Prostate gland (tissue), 2 donors: ENCODE measurements at regions not wholly inside any gene's neighbourhood (a gene's known extent, or its start where the extent isn't known, plus 50 kb on each side); places are given as distances from the start of the nearest gene placed in this dataset.

Source experiments
- DNase-seq: peaks from one replicate; pipeline ENCODE4 v3.0.0-alpha.2; 2019; ENCODE audit warnings: low spot score
- H3K27ac ChIP-seq, 2 donors: fragments of 200-600 bp; sonication (generic); 2 replicates each; pipeline ENCODE4 v1.5.1; 2017 to 2019
- H3K27me3 ChIP-seq: fragments of 200-600 bp; sonication (generic); replicated peaks from 2 replicates; pipeline ENCODE4 v1.5.1; 2019; ENCODE audit not compliant: insufficient read depth
- H3K36me3 ChIP-seq, 2 donors: fragments of 200-600 bp; sonication (generic); 1 replicate in 1 of 2; 2 replicates in 1 of 2; pipeline versions ENCODE4 v1.5.1 to v1.8.1; 2017 to 2019
- H3K4me1 ChIP-seq: fragments of 200-600 bp; sonication (generic); replicated peaks from 2 replicates; pipeline ENCODE4 v1.5.1; 2019
- H3K4me3 ChIP-seq, 2 donors: fragments of 200-600 bp; sonication (generic); 2 replicates each; pipeline ENCODE4 v1.5.1; 2017 to 2019
- H3K9me3 ChIP-seq: fragments of 200-600 bp; sonication (generic); 2 replicates; pipeline ENCODE4 v1.5.1; 2017
- CTCF ChIP-seq, 4 experiments: fragments of 200-600 bp in 2 of 4; fragments of 450-650 bp in 2 of 4; sonication (generic) in 2 of 4; IDR thresholded peaks; 1 replicate in 3 of 4; 2 replicates in 1 of 4; pipeline ENCODE4 v1.5.1; 2016 to 2019; ENCODE audit warnings: antibody characterized with exemption in 4 of 4, mild to moderate bottlenecking in 2 of 4, moderate library complexity in 2 of 4
- POLR2A ChIP-seq: fragments of 450-650 bp; IDR thresholded peaks from one replicate; pipeline ENCODE4 v1.6.1; 2016; ENCODE audit warnings: antibody characterized with exemption, mild to moderate bottlenecking
- POLR2AphosphoS5 ChIP-seq: sonication (generic); formaldehyde crosslinking; IDR thresholded peaks from one replicate; pipeline ENCODE4 v1.6.1; 2017; ENCODE audit warnings: antibody characterized with exemption
- WGBS: methylation state at CpG from one replicate; pipeline ENCODE4 v1.1.5; 2018; 5-methylcytosine and 5-hydroxymethylcytosine counted together
- intact Hi-C: fragments of 100-400 bp; cut with DNase I; formaldehyde crosslinking; loops from one replicate; pipeline ENCODE4 v1.14.2; 2022

- no peak for DNase-seq
- Histone ChIP-seq H3K4me3 (no peak overlapping the region), H3K36me3 (no peaks in the 10 kb centered on the region), H3K27me3 (no peaks in the 10 kb centered on the region), H3K4me1 (no peaks in the 10 kb centered on the region), H3K27ac (no peak overlapping the region), H3K9me3 (no peaks in the 10 kb centered on the region)
- intact Hi-C loops = no loop called here
- TF ChIP-seq CTCF (IDR thresholded peaks at IDR 0.05) = no peak
- no peak for TF ChIP-seq POLR2A
- TF ChIP-seq POLR2AphosphoS5 = no peak
- WGBS = 64% methylated on average over 4 of the region's 4 CpGs
These were observed 350.7 kb upstream of the MBL2 start for GRCh38 chr10:53123311-53123710.

GRCh38 chr10:53122281-53122680, 349.7 kb upstream of the MBL2 start:
- no peaks in the 10 kb centered on the region for H3K9me3 ChIP-seq
- H3K27ac ChIP-seq = no peak overlapping the region
- 49% methylated on average over 4 of the region's 4 CpGs for WGBS
- H3K4me1 ChIP-seq = no peaks in the 10 kb centered on the region
- no peak for TF ChIP-seq POLR2A
- TF ChIP-seq CTCF (IDR thresholded peaks at IDR 0.05) = no peak
- no peak for TF ChIP-seq POLR2AphosphoS5
- H3K4me3 ChIP-seq = no peak overlapping the region
- DNase-seq = no peak
- no peaks in the 10 kb centered on the region for H3K27me3 ChIP-seq
- intact Hi-C loops = no loop called here
- no peaks in the 10 kb centered on the region for H3K36me3 ChIP-seq

GRCh38 chr10:53115660-53116059, 343.1 kb upstream of the MBL2 start:
- no peaks in the 10 kb centered on the region for H3K9me3 ChIP-seq
- 53% methylated on average over 2 of the region's 2 CpGs for WGBS

GRCh38 chr10:53111529-53111928, 338.9 kb upstream of the MBL2 start:
- no peak for TF ChIP-seq CTCF (IDR thresholded peaks at IDR 0.05)
- no peak for TF ChIP-seq POLR2A
- no peak for TF ChIP-seq POLR2AphosphoS5

More at GRCh38 chr10:53115660-53116059, 343.1 kb upstream of the MBL2 start:
- Histone ChIP-seq H3K27ac (no peak overlapping the region), H3K36me3 (no peaks in the 10 kb centered on the region), H3K4me1 (no peaks in the 10 kb centered on the region), H3K4me3 (no peak overlapping the region), H3K27me3 (no peaks in the 10 kb centered on the region)
- intact Hi-C loops = no loop called here
- no peak for DNase-seq
- TF ChIP-seq CTCF (IDR thresholded peaks at IDR 0.05) (no peak), POLR2A (no peak), POLR2AphosphoS5 (no peak)

GRCh38 chr10:53109320-53109719, 336.7 kb upstream of the MBL2 start:
- H3K27ac ChIP-seq = no peak overlapping the region
- H3K4me1 ChIP-seq = no peaks in the 10 kb centered on the region
- DNase-seq = no peak
- H3K9me3 ChIP-seq = no peaks in the 10 kb centered on the region
- H3K27me3 ChIP-seq = no peaks in the 10 kb centered on the region
- WGBS = 62% methylated on average over 2 of the region's 2 CpGs
- no peak overlapping the region for H3K4me3 ChIP-seq
- intact Hi-C loops = no loop called here
- no peak for TF ChIP-seq POLR2A
- no peak for TF ChIP-seq CTCF (IDR thresholded peaks at IDR 0.05)
- no peak for TF ChIP-seq POLR2AphosphoS5
- H3K36me3 ChIP-seq = no peaks in the 10 kb centered on the region

More at GRCh38 chr10:53111529-53111928, 338.9 kb upstream of the MBL2 start:
- Histone ChIP-seq H3K4me3 (no peak overlapping the region), H3K36me3 (no peaks in the 10 kb centered on the region), H3K27ac (no peak overlapping the region), H3K4me1 (no peaks in the 10 kb centered on the region), H3K9me3 (no peaks in the 10 kb centered on the region), H3K27me3 (no peaks in the 10 kb centered on the region)
- WGBS = 70% methylated on average over 5 of the region's 5 CpGs
- DNase-seq = no peak
- intact Hi-C loops = no loop called here
